ENCODE measurements at regions not wholly inside any gene's neighbourhood (a gene's known extent, or its start where the extent isn't known, plus 50 kb on each side); places are given as distances from the start of the nearest gene placed in this dataset.
A peak's percentile ranks its signal among the peaks of the same experiment; 100 is the strongest.

DNA sequence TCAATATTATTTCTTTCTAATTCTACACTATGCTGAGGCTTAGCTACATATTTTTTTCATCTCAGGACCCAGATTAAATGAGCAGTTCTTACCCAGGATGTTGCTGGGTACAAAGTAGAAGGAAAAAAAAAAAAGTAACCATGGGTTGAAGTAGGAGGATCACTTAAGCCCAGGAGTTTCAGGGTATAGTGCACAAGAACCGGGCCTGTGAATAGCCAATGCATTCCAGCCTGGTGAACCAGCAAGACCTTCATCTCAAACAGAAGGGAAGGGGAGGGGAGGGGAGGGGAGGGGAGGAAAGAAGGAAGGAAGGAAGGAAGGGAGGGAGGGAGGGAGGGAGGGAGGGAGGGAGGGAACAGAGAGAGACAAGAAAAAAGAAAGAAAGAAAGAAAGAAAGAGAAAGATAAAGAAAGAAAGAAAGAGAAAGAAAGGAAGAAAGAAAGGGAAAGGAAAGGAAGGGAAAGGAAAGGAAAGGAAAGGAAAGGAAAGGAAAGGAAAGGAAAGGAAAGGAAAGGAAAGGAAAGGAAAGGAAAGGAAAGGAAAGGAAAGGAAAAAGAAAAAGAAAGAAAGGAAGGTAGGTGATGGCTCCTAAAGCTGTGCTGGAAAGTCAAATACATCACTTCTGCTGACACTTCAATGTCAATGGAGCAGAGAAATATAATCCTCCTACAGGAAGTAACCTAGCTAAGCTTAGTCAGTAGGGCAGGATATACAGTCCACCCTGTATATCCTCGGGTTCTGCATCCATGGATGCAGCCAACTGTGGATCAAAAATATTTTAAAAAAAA, 206.8 kb upstream of the TGFBR2 start:
- no peak overlapping the region for H3K4me3 Mint-ChIP-seq
- H3K9me3 Mint-ChIP-seq, result no peaks in the 10 kb centered on the region
- no peaks in the 10 kb centered on the region for H3K36me3 Mint-ChIP-seq (ENCODE audit: insufficient read depth)
- ATAC-seq (replicated peaks) (no peak), DNase-seq (no peak)
- peaks cover 0 to 3% of the 10 kb centered on the region in 2 donors for H3K4me1 Mint-ChIP-seq (ENCODE audit: low read depth in 2 of 2)
- no peak overlapping the region for H3K27ac Mint-ChIP-seq
- peaks cover 0 to 10% of the 10 kb centered on the region in 2 donors for H3K27me3 Mint-ChIP-seq

- Mint-ChIP-seq H3K9me3 (no peaks in the 10 kb centered on the region), H3K4me1 (ENCODE audit: low read depth in 2 of 2) (peaks cover 0 to 3% of the 10 kb centered on the region in 2 donors), H3K27ac (peak overlapping the region in 1 of 2 donors; percentile 6), H3K27me3 (peaks cover 0 to 10% of the 10 kb centered on the region in 2 donors), H3K4me3 (no peak overlapping the region), H3K36me3 (ENCODE audit: insufficient read depth) (no peaks in the 10 kb centered on the region)
- ATAC-seq (replicated peaks) (no peak), DNase-seq (no peak)
Measured at GRCh38 chr3:30400926-30401325, 205.5 kb upstream of the TGFBR2 start.

GRCh38 chr3:30401971-30402370, 204.4 kb upstream of the TGFBR2 start:
- ATAC-seq (replicated peaks), result no peak
- H3K36me3 Mint-ChIP-seq (ENCODE audit: insufficient read depth), result no peaks in the 10 kb centered on the region
- DNase-seq, result no peak
- H3K4me3 Mint-ChIP-seq, result no peak overlapping the region
- no peaks in the 10 kb centered on the region for H3K9me3 Mint-ChIP-seq
- H3K4me1 Mint-ChIP-seq (ENCODE audit: low read depth in 2 of 2), result peaks cover 0 to 3% of the 10 kb centered on the region in 2 donors
- peaks cover 0 to 10% of the 10 kb centered on the region in 2 donors for H3K27me3 Mint-ChIP-seq
- H3K27ac Mint-ChIP-seq, result no peak overlapping the region

- no peak overlapping the region for H3K4me3 Mint-ChIP-seq
- no peaks in the 10 kb centered on the region for H3K4me1 Mint-ChIP-seq (ENCODE audit: low read depth in 2 of 2)
- H3K27me3 Mint-ChIP-seq, result peaks cover 0 to 10% of the 10 kb centered on the region in 2 donors
- no peak overlapping the region for H3K27ac Mint-ChIP-seq
- no peak for DNase-seq
- H3K36me3 Mint-ChIP-seq (ENCODE audit: insufficient read depth), result peaks cover 3% of the 10 kb centered on the region
- no peaks in the 10 kb centered on the region for H3K9me3 Mint-ChIP-seq
- no peak for ATAC-seq (replicated peaks)
Measured at GRCh38 chr3:30407651-30408050, 198.8 kb upstream of the TGFBR2 start.

DNA sequence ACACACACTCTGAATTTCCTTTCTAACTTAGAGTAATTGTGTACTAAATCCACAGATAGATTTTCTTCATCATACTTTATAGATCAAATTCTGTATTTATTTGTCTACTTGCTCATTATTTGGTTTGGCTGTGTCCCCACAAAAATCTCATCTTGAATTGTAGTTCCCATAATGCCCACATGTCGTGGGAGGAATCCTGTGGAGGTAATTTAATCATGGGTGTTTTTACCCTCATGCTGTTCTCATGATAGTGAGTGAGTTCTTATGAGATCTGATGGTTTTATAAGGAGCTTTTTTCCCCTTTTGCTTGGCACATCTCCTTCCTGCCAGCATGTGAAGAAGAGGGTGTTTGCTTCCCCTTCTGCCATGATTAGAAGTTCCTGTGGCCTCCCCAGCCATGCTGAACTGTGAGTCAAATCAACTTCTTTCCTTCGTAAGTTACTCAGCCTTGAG, 198.3 kb upstream of the TGFBR2 start:
- DNase-seq, result no peak
- peaks cover 3% of the 10 kb centered on the region for H3K36me3 Mint-ChIP-seq (ENCODE audit: insufficient read depth)
- peaks cover 0 to 10% of the 10 kb centered on the region in 2 donors for H3K27me3 Mint-ChIP-seq
- H3K4me3 Mint-ChIP-seq, result no peak overlapping the region
- H3K4me1 Mint-ChIP-seq (ENCODE audit: low read depth in 2 of 2), result no peaks in the 10 kb centered on the region
- no peaks in the 10 kb centered on the region for H3K9me3 Mint-ChIP-seq
- no peak overlapping the region for H3K27ac Mint-ChIP-seq
- ATAC-seq (replicated peaks), result no peak

GRCh38 chr3:30418443-30418842, 188.0 kb upstream of the TGFBR2 start:
- no peak overlapping the region for H3K4me3 Mint-ChIP-seq
- H3K36me3 Mint-ChIP-seq (ENCODE audit: insufficient read depth), result peaks cover 4% of the 10 kb centered on the region
- H3K27ac Mint-ChIP-seq, result no peak overlapping the region
- DNase-seq, result no peak
- no peak for ATAC-seq (replicated peaks)
- H3K4me1 Mint-ChIP-seq (ENCODE audit: low read depth in 2 of 2), result peaks cover 0 to 4% of the 10 kb centered on the region in 2 donors
- H3K27me3 Mint-ChIP-seq, result no peaks in the 10 kb centered on the region
- H3K9me3 Mint-ChIP-seq, result no peaks in the 10 kb centered on the region

DNA sequence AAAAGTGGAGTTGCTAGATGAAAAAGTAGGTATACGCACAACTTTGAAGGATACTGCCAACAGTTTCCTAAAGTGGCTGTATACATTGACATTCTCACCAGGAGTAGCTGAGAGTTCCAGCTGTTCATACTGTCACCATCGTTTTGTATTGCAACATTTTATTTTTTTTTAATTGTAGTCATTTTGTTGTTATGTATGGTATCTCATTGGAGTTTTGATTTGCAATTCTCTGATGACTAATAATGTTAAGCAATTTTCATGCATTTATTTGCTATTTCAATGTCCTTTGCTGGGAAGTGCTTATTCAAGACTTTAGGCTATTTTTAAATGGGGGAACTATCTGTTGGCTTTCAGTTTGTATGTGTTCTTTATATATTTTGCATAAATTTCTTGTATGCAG, 185.1 kb upstream of the TGFBR2 start:
- Mint-ChIP-seq H3K9me3 (no peaks in the 10 kb centered on the region), H3K4me1 (ENCODE audit: low read depth in 2 of 2) (no peaks in the 10 kb centered on the region), H3K27ac (no peak overlapping the region), H3K4me3 (no peak overlapping the region), H3K27me3 (no peaks in the 10 kb centered on the region), H3K36me3 (ENCODE audit: insufficient read depth) (peaks cover 4% of the 10 kb centered on the region)
- no peak for ATAC-seq (replicated peaks)
- DNase-seq, result no peak

- no peak for ATAC-seq (replicated peaks)
- no peak overlapping the region for H3K27ac Mint-ChIP-seq
- H3K36me3 Mint-ChIP-seq (ENCODE audit: insufficient read depth), result peaks cover 4% of the 10 kb centered on the region
- H3K27me3 Mint-ChIP-seq, result peaks cover 7% of the 10 kb centered on the region in 2 donors
- DNase-seq, result no peak
- no peaks in the 10 kb centered on the region for H3K4me1 Mint-ChIP-seq (ENCODE audit: low read depth in 2 of 2)
- no peak overlapping the region for H3K4me3 Mint-ChIP-seq
- no peaks in the 10 kb centered on the region for H3K9me3 Mint-ChIP-seq
Measured at GRCh38 chr3:30426293-30426993, 180.0 kb upstream of the TGFBR2 start.

DNA sequence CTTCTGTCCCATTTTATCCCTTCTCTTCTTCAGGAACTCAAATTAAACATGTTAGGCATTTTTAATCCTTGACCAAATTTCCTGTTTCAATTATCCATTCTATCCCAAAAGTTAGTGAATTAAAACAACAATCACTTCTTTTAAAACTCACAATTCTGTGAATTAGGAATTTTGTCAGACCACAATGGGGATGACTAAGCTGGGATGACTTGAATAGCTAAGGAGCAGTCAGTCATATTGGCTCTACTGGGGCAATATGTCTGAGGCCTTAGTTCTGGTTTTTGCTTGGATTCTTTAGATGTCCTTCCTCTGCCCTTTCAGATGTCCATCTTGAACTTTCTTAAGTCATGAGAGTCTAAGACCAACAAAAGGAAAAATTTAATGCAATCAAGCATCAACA, 178.2 kb upstream of the TGFBR2 start:
- DNase-seq (no peak), ATAC-seq (replicated peaks) (no peak)
- Mint-ChIP-seq H3K9me3 (no peaks in the 10 kb centered on the region), H3K4me3 (no peak overlapping the region), H3K27me3 (peaks cover 7% of the 10 kb centered on the region in 2 donors), H3K27ac (no peak overlapping the region), H3K4me1 (ENCODE audit: low read depth in 2 of 2) (no peaks in the 10 kb centered on the region), H3K36me3 (ENCODE audit: insufficient read depth) (no peaks in the 10 kb centered on the region)

DNA sequence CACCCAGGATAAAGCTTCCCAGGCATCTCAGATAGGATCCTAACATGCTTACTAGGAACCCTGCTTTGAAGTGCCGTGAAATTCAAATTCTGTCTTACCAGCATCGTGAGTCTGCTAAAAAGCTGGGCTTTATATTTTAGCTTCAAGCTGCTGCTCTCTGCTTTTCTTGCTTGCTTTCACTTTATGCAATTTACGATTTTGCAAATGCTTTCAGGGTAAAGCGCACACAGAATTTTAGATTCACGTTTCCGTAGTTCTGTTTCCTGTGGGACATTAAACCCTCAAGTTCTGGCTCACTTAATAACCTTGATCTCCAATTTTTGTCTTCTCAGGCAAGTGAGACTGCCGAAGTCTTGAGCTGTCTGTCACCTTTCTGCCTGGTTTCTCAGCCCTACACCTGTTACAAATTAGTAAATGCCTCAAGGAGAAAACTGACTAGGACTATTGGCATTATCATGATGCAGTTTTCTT, 170.5 kb upstream of the TGFBR2 start:
- Mint-ChIP-seq H3K4me3 (peak overlapping the region; percentile 23 to 62), H3K27ac (peak overlapping the region in 1 of 2 donors; percentile 11), H3K36me3 (ENCODE audit: insufficient read depth) (no peaks in the 10 kb centered on the region), H3K27me3 (no peaks in the 10 kb centered on the region), H3K4me1 (ENCODE audit: low read depth in 2 of 2) (peaks cover 6 to 9% of the 10 kb centered on the region in 2 donors), H3K9me3 (no peaks in the 10 kb centered on the region)
- ATAC-seq (replicated peaks), result peak; percentile 42
- no peak for DNase-seq

GRCh38 chr3:30437171-30437601, 169.2 kb upstream of the TGFBR2 start:
- no peak for DNase-seq
- Mint-ChIP-seq H3K27me3 (no peaks in the 10 kb centered on the region), H3K36me3 (ENCODE audit: insufficient read depth) (no peaks in the 10 kb centered on the region), H3K9me3 (no peaks in the 10 kb centered on the region), H3K27ac (peak overlapping the region in 1 of 2 donors; percentile 2), H3K4me3 (no peak overlapping the region), H3K4me1 (ENCODE audit: low read depth in 2 of 2) (peaks cover 6 to 9% of the 10 kb centered on the region in 2 donors)
- ATAC-seq (replicated peaks), result no peak

- H3K4me1 Mint-ChIP-seq (ENCODE audit: low read depth in 2 of 2), result peaks cover 6 to 9% of the 10 kb centered on the region in 2 donors
- H3K4me3 Mint-ChIP-seq, result no peak overlapping the region
- no peaks in the 10 kb centered on the region for H3K27me3 Mint-ChIP-seq
- H3K36me3 Mint-ChIP-seq (ENCODE audit: insufficient read depth), result no peaks in the 10 kb centered on the region
- no peaks in the 10 kb centered on the region for H3K9me3 Mint-ChIP-seq
- ATAC-seq (replicated peaks) (no peak), DNase-seq (no peak)
- no peak overlapping the region for H3K27ac Mint-ChIP-seq
Measured at GRCh38 chr3:30438126-30438525, 168.3 kb upstream of the TGFBR2 start.

GRCh38 chr3:30439451-30440053, 166.8 kb upstream of the TGFBR2 start:
- Mint-ChIP-seq H3K27ac (no peak overlapping the region), H3K4me1 (ENCODE audit: low read depth in 2 of 2) (peaks cover 6 to 9% of the 10 kb centered on the region in 2 donors), H3K27me3 (no peaks in the 10 kb centered on the region), H3K36me3 (ENCODE audit: insufficient read depth) (no peaks in the 10 kb centered on the region), H3K9me3 (no peaks in the 10 kb centered on the region), H3K4me3 (no peak overlapping the region)
- no peak for DNase-seq
- no peak for ATAC-seq (replicated peaks)
